Esophagus squamous epithelium (tissue), 4 donors: ENCODE measurements at regions not wholly inside any gene's neighbourhood (a gene's known extent, or its start where the extent isn't known, plus 50 kb on each side); places are given as distances from the start of the nearest gene placed in this dataset.

Experiments
- POLR2A ChIP-seq, 4 donors: fragments of 450-650 bp; IDR thresholded peaks; one replicate each; pipeline ENCODE4 v1.6.1; 2017; ENCODE audit warnings: antibody characterized with exemption in 4 of 4, mild to moderate bottlenecking in 4 of 4, moderate library complexity in 3 of 4
- TF ChIP-seq, protein P1 (sequence below), 6 experiments: fragments of 450-650 bp in 4 of 6; fragments of 200-600 bp in 2 of 6; sonication (generic) in 2 of 6; IDR thresholded peaks; one replicate each; pipeline ENCODE4 v1.5.1; 2016 to 2019; ENCODE audit warnings: antibody characterized with exemption in 6 of 6, mild to moderate bottlenecking in 4 of 6, moderate library complexity in 4 of 6

DNA sequence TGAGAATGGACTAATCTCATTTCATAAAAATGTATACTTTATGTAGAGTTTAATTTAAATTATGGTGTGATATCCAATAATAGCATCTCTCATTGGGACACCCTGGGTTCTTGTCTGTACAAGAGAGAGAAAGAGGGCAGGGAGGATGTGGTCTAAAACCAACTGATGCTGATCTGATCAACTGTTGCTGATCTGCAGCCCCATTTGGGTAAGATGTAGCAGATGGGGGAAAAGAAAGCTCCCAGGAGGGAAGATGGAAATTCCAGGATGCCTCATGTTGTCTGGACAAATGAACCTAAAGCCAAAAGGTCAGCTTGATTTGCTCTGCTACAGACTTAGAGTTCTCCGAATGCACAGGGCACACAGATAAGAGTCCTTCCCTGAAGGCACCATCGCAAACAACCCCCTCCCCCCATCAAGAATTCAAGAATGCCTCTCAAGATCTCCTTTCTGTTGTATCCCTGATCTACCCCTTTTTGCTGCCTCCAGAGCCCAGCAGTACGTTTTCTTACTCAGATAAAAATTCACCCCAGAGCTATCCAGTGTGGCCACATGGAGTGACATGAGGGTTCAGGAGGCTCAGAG is 171.4 kb upstream of the INHBA start:
- TF ChIP-seq, protein P1, sequence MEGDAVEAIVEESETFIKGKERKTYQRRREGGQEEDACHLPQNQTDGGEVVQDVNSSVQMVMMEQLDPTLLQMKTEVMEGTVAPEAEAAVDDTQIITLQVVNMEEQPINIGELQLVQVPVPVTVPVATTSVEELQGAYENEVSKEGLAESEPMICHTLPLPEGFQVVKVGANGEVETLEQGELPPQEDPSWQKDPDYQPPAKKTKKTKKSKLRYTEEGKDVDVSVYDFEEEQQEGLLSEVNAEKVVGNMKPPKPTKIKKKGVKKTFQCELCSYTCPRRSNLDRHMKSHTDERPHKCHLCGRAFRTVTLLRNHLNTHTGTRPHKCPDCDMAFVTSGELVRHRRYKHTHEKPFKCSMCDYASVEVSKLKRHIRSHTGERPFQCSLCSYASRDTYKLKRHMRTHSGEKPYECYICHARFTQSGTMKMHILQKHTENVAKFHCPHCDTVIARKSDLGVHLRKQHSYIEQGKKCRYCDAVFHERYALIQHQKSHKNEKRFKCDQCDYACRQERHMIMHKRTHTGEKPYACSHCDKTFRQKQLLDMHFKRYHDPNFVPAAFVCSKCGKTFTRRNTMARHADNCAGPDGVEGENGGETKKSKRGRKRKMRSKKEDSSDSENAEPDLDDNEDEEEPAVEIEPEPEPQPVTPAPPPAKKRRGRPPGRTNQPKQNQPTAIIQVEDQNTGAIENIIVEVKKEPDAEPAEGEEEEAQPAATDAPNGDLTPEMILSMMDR (IDR thresholded peaks at IDR 0.05) = no peak
- no peak for TF ChIP-seq POLR2A (IDR thresholded peaks at IDR 0.05)
